ENCODE measurements at regions not wholly inside any gene's neighbourhood (a gene's known extent, or its start where the extent isn't known, plus 50 kb on each side); places are given as distances from the start of the nearest gene placed in this dataset.

GRCh38 chr1:58857680-58858673, 74.1 kb upstream of the JUN start:
- no peak for TF ChIP-seq EZH2phosphoT487 (IDR thresholded peaks at IDR 0.05; ENCODE audit: borderline replicate concordance)
- H3F3A ChIP-seq (ENCODE audit: low read depth), result no peaks in the 10 kb centered on the region
- no peak overlapping the region for H3K4me2 ChIP-seq (ENCODE audit: low read depth, low read length, poor library complexity, severe bottlenecking)
- no peaks in the 10 kb centered on the region for H3K36me3 ChIP-seq (ENCODE audit: insufficient read depth, low read length)
- H4K20me1 ChIP-seq (ENCODE audit: insufficient read depth, low read length, poor library complexity, severe bottlenecking), result no peaks in the 10 kb centered on the region
- H2AFZ ChIP-seq (ENCODE audit: low read length), result 0 out of 2 replicates have a peak overlapping the region, but pooled peaks have one; percentile 1
- no peaks in the 10 kb centered on the region for H3K9me3 ChIP-seq (ENCODE audit: insufficient read depth, low read depth, low read length)
- no peaks in the 10 kb centered on the region for H3K79me2 ChIP-seq (ENCODE audit: insufficient read depth, low read length)
- no peak overlapping the region for H3K9ac ChIP-seq (ENCODE audit: low read depth, low read length, poor library complexity, severe bottlenecking)
- H3K4me1 ChIP-seq (ENCODE audit: insufficient read depth, low read length, poor library complexity, severe bottlenecking), result peaks cover 10% of the 10 kb centered on the region
- H3K4me3 ChIP-seq (ENCODE audit: low read length, poor library complexity, severe bottlenecking), result no peak overlapping the region
- H3K9me2 ChIP-seq (replicated peaks; ENCODE audit: low read depth, low read length), result no peaks in the 10 kb centered on the region
- no peaks in the 10 kb centered on the region for H3K27me3 ChIP-seq (ENCODE audit: insufficient read depth, low read length, poor library complexity, severe bottlenecking)

DNA sequence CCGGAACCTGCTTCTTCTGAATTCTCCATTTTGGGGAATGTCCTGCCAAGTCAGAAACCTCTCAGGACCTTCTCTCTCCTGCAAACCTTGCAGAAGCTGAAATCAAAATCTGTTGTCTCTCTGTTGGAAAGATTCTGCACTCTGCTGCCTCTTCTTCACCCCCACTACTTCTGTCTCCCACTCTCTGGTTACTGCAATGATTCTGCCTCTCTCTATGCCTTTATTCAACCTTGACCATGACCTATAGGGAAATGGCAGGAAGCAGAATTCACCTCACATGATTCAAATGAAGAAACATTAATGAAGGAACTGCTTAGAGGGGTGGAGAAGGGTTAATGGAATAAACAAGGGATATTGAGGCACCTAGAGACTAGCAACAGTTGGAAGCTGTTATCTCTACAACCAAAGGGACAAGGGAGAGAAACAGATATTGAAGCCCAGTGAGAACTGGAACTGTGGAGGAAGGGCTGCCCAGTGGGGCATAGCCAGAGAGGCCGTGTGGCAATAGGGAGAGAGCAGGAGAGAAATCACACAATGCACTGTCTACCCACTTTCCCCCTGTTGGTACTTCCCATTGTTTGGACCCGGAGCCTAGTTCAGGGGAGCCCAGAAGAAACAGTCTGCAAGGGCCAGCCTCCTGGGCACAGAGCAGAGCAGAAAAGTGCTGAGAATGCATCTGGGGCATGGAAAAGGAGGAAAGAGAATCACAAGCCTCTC, 76.1 kb upstream of the JUN start:
- Histone ChIP-seq H3K79me2 (ENCODE audit: insufficient read depth, low read length) (no peaks in the 10 kb centered on the region), H3K36me3 (ENCODE audit: insufficient read depth, low read length) (no peaks in the 10 kb centered on the region), H3K27me3 (ENCODE audit: insufficient read depth, low read length, poor library complexity, severe bottlenecking) (no peaks in the 10 kb centered on the region), H3K9me3 (ENCODE audit: insufficient read depth, low read depth, low read length) (no peaks in the 10 kb centered on the region), H3K4me3 (ENCODE audit: low read length, poor library complexity, severe bottlenecking) (no peak overlapping the region), H3K4me1 (ENCODE audit: insufficient read depth, low read length, poor library complexity, severe bottlenecking) (peaks cover 10% of the 10 kb centered on the region), H3F3A (ENCODE audit: low read depth) (no peaks in the 10 kb centered on the region), H3K9me2 (replicated peaks; ENCODE audit: low read depth, low read length) (no peaks in the 10 kb centered on the region), H2AFZ (ENCODE audit: low read length) (peak overlapping the region; percentile 35; the same call in 1 of the 2 replicates), H3K9ac (ENCODE audit: low read depth, low read length, poor library complexity, severe bottlenecking) (no peak overlapping the region), H3K4me2 (ENCODE audit: low read depth, low read length, poor library complexity, severe bottlenecking) (no peak overlapping the region), H4K20me1 (ENCODE audit: insufficient read depth, low read length, poor library complexity, severe bottlenecking) (no peaks in the 10 kb centered on the region)
- no peak for TF ChIP-seq EZH2phosphoT487 (IDR thresholded peaks at IDR 0.05; ENCODE audit: borderline replicate concordance)
- TF ChIP-seq CTCF (conservative IDR thresholded peaks at IDR 0.05; ENCODE audit: low read length), result no peak

DNA sequence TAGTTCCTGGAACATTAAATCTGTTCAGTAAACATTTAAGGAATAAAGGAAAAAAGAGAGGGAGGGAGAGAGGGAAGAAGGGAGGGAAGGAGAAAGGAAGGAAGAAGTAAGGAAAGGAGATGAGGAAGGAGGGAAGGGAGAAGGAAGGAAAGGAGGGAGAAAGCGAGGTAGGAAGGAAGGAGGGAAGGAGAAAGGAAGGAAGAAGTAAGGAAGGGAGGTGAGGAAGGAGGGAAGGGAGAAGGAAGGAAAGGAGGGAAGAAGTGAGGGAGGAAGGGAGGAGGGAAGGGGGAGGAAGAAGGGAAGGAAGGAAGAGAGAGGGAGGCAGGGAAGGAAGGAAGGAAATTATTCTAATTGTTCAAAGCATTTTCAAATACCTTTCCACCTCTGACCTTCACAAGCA, 77.2 kb upstream of the JUN start:
- no peak overlapping the region for H3K4me2 ChIP-seq (ENCODE audit: low read depth, low read length, poor library complexity, severe bottlenecking)
- H4K20me1 ChIP-seq (ENCODE audit: insufficient read depth, low read length, poor library complexity, severe bottlenecking), result no peaks in the 10 kb centered on the region
- H2AFZ ChIP-seq (ENCODE audit: low read length), result no peak overlapping the region
- H3K9me3 ChIP-seq (ENCODE audit: insufficient read depth, low read depth, low read length), result no peaks in the 10 kb centered on the region
- H3K36me3 ChIP-seq (ENCODE audit: insufficient read depth, low read length), result no peaks in the 10 kb centered on the region
- H3K4me1 ChIP-seq (ENCODE audit: insufficient read depth, low read length, poor library complexity, severe bottlenecking), result peaks cover 10% of the 10 kb centered on the region
- H3K79me2 ChIP-seq (ENCODE audit: insufficient read depth, low read length), result no peaks in the 10 kb centered on the region
- no peak for TF ChIP-seq CTCF (conservative IDR thresholded peaks at IDR 0.05; ENCODE audit: low read length)
- no peak for TF ChIP-seq EZH2phosphoT487 (IDR thresholded peaks at IDR 0.05; ENCODE audit: borderline replicate concordance)
- no peak overlapping the region for H3K4me3 ChIP-seq (ENCODE audit: low read length, poor library complexity, severe bottlenecking)
- no peaks in the 10 kb centered on the region for H3K27me3 ChIP-seq (ENCODE audit: insufficient read depth, low read length, poor library complexity, severe bottlenecking)
- H3K9ac ChIP-seq (ENCODE audit: low read depth, low read length, poor library complexity, severe bottlenecking), result no peak overlapping the region
- no peaks in the 10 kb centered on the region for H3F3A ChIP-seq (ENCODE audit: low read depth)
- no peaks in the 10 kb centered on the region for H3K9me2 ChIP-seq (replicated peaks; ENCODE audit: low read depth, low read length)

All from Loucy (cell line).